ENCODE measurements at regions not wholly inside any gene's neighbourhood (a gene's known extent, or its start where the extent isn't known, plus 50 kb on each side); places are given as distances from the start of the nearest gene placed in this dataset.

- no peaks in the 10 kb centered on the region for H3K27me3 ChIP-seq (ENCODE audit: insufficient read depth, low read length)
- H3K79me2 ChIP-seq (ENCODE audit: insufficient read depth, low read length), result no peaks in the 10 kb centered on the region
- H3K9ac ChIP-seq (ENCODE audit: low read length), result no peak overlapping the region
- H3K9me2 ChIP-seq (ENCODE audit: low read depth, low read length), result no peaks in the 10 kb centered on the region
- no peaks in the 10 kb centered on the region for H3K4me1 ChIP-seq (ENCODE audit: insufficient read depth, low read length, severe bottlenecking)
- H3K9me3 ChIP-seq (ENCODE audit: low read length), result no peaks in the 10 kb centered on the region
- no peaks in the 10 kb centered on the region for H3F3A ChIP-seq (ENCODE audit: insufficient read depth, low read length)
- H3K4me2 ChIP-seq (ENCODE audit: low read length), result no peak overlapping the region
- H2AFZ ChIP-seq (ENCODE audit: low read length), result no peak overlapping the region
- no peaks in the 10 kb centered on the region for H3K36me3 ChIP-seq (ENCODE audit: insufficient read depth, low read length)
- no peak overlapping the region for H3K27ac ChIP-seq (ENCODE audit: low read depth, low read length, poor library complexity, severe bottlenecking)
- H4K20me1 ChIP-seq (ENCODE audit: insufficient read depth, low read length), result no peaks in the 10 kb centered on the region
- H3K4me3 ChIP-seq (ENCODE audit: low read depth, low read length, poor library complexity, severe bottlenecking), result no peak overlapping the region
- TF ChIP-seq, protein P1, sequence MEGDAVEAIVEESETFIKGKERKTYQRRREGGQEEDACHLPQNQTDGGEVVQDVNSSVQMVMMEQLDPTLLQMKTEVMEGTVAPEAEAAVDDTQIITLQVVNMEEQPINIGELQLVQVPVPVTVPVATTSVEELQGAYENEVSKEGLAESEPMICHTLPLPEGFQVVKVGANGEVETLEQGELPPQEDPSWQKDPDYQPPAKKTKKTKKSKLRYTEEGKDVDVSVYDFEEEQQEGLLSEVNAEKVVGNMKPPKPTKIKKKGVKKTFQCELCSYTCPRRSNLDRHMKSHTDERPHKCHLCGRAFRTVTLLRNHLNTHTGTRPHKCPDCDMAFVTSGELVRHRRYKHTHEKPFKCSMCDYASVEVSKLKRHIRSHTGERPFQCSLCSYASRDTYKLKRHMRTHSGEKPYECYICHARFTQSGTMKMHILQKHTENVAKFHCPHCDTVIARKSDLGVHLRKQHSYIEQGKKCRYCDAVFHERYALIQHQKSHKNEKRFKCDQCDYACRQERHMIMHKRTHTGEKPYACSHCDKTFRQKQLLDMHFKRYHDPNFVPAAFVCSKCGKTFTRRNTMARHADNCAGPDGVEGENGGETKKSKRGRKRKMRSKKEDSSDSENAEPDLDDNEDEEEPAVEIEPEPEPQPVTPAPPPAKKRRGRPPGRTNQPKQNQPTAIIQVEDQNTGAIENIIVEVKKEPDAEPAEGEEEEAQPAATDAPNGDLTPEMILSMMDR (IDR thresholded peaks at IDR 0.05; ENCODE audit: low read length), result no peak
- TF ChIP-seq EZH2 (IDR thresholded peaks at IDR 0.05; ENCODE audit: borderline replicate concordance, low read length), result no peak
Measured at GRCh38 chr21:38183961-38184360, 72.8 kb upstream of the KCNJ15 start.

DNA sequence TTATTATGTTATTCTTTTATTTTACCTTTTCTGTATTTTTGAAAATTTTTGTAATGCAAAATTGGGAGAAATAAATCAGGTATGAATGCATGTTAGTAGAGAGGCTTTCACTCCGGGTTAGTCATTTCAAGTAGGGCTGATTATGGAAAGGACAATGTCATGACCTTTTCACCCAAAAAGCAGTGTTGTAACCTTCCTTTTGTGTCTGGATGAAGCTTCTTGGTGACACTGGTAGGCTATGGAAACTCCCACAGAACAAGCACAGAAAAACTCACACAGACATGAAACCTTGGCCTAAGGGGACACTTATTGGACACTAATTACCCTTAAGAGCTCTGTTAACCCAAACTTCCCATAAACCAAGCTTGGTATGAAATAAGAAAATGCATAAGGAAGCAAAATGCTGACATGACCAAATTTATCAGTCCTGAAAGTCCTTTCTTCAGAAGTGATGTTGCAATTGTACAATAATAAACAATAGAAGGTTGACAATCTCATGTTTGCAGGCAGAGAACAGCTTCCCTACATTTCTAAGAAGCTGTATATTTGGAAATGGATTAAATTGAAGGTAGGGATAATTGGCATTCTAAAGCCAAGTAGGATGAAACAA is 70.0 kb upstream of the KCNJ15 start:
- no peak overlapping the region for H3K4me2 ChIP-seq (ENCODE audit: low read length)
- no peak overlapping the region for H3K9ac ChIP-seq (ENCODE audit: low read length)
- no peaks in the 10 kb centered on the region for H4K20me1 ChIP-seq (ENCODE audit: insufficient read depth, low read length)
- no peaks in the 10 kb centered on the region for H3K79me2 ChIP-seq (ENCODE audit: insufficient read depth, low read length)
- H2AFZ ChIP-seq (ENCODE audit: low read length), result no peak overlapping the region
- H3K9me2 ChIP-seq (ENCODE audit: low read depth, low read length), result no peaks in the 10 kb centered on the region
- no peak for TF ChIP-seq EZH2 (IDR thresholded peaks at IDR 0.05; ENCODE audit: borderline replicate concordance, low read length)
- TF ChIP-seq, protein P1 (IDR thresholded peaks at IDR 0.05; ENCODE audit: low read length), result no peak
- no peaks in the 10 kb centered on the region for H3K4me1 ChIP-seq (ENCODE audit: insufficient read depth, low read length, severe bottlenecking)
- no peak overlapping the region for H3K4me3 ChIP-seq (ENCODE audit: low read depth, low read length, poor library complexity, severe bottlenecking)
- no peaks in the 10 kb centered on the region for H3K27me3 ChIP-seq (ENCODE audit: insufficient read depth, low read length)
- H3K27ac ChIP-seq (ENCODE audit: low read depth, low read length, poor library complexity, severe bottlenecking), result no peak overlapping the region
- no peaks in the 10 kb centered on the region for H3K9me3 ChIP-seq (ENCODE audit: low read length)
- no peaks in the 10 kb centered on the region for H3F3A ChIP-seq (ENCODE audit: insufficient read depth, low read length)
- H3K36me3 ChIP-seq (ENCODE audit: insufficient read depth, low read length), result no peaks in the 10 kb centered on the region

DNA sequence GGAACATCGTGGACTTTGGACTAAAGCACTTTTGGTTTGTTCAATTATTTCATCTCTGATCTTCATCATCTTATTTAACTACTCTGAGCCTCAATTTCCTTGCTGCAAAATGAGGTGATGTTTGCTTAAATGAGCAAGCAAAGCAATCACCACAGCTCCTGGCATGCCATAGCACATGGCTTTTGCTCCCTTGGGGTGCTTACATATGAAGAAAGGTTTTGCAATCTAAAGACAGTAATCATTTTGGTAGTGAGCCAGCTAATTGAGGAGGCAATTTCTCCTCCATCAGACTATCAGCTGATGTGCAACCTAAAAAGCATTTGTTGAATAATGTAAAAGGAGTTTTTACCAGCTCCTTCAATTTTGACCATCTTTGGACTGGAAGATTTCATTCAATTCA is 68.8 kb upstream of the KCNJ15 start:
- H3K4me3 ChIP-seq (ENCODE audit: low read depth, low read length, poor library complexity, severe bottlenecking), result no peak overlapping the region
- no peaks in the 10 kb centered on the region for H3K9me3 ChIP-seq (ENCODE audit: low read length)

More for the DNA sequence above, 68.8 kb upstream of the KCNJ15 start:
- no peaks in the 10 kb centered on the region for H3K79me2 ChIP-seq (ENCODE audit: insufficient read depth, low read length)
- no peaks in the 10 kb centered on the region for H3F3A ChIP-seq (ENCODE audit: insufficient read depth, low read length)
- no peaks in the 10 kb centered on the region for H3K27me3 ChIP-seq (ENCODE audit: insufficient read depth, low read length)
- no peaks in the 10 kb centered on the region for H3K4me1 ChIP-seq (ENCODE audit: insufficient read depth, low read length, severe bottlenecking)
- H2AFZ ChIP-seq (ENCODE audit: low read length), result no peak overlapping the region
- H3K4me2 ChIP-seq (ENCODE audit: low read length), result no peak overlapping the region
- TF ChIP-seq EZH2 (IDR thresholded peaks at IDR 0.05; ENCODE audit: borderline replicate concordance, low read length), result no peak
- TF ChIP-seq, protein P1 (IDR thresholded peaks at IDR 0.05; ENCODE audit: low read length), result no peak
- H3K9me2 ChIP-seq (ENCODE audit: low read depth, low read length), result no peaks in the 10 kb centered on the region
- no peak overlapping the region for H3K9ac ChIP-seq (ENCODE audit: low read length)
- H3K27ac ChIP-seq (ENCODE audit: low read depth, low read length, poor library complexity, severe bottlenecking), result no peak overlapping the region
- H3K36me3 ChIP-seq (ENCODE audit: insufficient read depth, low read length), result no peaks in the 10 kb centered on the region
- no peaks in the 10 kb centered on the region for H4K20me1 ChIP-seq (ENCODE audit: insufficient read depth, low read length)

All from OCI-LY1 (cell line).